HG02943 (cell line): ENCODE measurements at regions not wholly inside any gene's neighbourhood (a gene's known extent, or its start where the extent isn't known, plus 50 kb on each side); places are given as distances from the start of the nearest gene placed in this dataset.

Source experiments
- ATAC-seq: cut with Tn5 transposase; IDR thresholded peaks from one replicate; pipeline ENCODE4 v1.9.1; 2021; ENCODE audit warnings: mild to moderate bottlenecking, low read depth, moderate library complexity; ENCODE audit not compliant: unreplicated experiment

DNA sequence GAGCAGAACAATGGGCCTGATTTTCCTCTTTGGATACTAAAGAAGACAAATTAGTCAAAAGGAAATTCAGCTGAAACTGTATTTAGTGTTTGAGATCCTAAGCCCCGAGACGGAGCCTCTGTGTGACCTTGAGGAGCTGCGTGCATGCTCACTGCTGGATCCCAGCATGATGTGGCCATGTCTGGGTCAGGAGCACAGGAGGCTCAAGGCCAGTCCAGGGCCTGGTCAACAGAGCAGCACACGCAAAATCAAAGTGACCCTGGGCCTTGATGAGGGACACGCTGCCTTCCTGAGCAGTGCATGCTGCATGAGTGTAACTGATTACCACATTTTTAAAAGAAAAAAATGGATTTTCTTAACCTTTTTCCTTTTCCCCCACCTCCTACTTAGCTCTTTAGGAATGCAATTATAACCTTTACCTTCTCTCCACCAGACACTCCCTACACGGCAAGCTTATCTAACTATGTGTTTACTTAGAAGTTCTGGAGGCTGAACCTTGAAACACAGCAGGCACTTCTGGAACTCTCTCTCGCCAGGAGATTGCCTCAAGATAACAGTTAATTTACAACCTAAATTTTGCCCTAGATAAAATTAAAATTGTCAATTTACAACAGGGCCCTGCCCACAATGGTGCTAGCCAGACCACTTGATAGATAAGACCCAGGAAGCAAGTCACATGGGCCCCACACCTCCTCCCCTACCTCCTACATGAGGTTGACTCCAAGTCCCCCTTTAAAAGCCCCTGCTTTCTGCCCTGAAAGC, 144.6 kb downstream of the LRIG2 start:
- ATAC-seq = no peak

DNA sequence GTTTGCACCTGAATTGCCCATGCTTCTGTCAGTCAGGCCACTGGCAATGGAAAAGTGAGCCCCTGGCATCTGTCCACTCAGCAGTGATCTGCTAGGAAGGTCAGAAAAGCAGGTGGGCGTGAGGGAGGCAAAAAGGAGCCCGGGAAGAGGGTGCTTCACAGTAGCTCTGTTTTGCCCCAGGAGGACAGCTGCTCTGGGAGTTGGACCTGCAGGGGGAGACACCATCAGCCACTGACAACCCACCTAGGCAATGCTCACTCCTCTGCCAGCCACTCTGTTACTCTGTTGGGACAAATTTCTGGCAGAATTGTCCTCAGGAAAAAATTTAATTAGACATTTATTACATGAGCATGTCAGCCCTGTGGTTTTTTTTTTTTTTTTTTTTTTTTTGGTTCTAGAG, 146.4 kb downstream of the LRIG2 start:
- ATAC-seq = no peak

DNA sequence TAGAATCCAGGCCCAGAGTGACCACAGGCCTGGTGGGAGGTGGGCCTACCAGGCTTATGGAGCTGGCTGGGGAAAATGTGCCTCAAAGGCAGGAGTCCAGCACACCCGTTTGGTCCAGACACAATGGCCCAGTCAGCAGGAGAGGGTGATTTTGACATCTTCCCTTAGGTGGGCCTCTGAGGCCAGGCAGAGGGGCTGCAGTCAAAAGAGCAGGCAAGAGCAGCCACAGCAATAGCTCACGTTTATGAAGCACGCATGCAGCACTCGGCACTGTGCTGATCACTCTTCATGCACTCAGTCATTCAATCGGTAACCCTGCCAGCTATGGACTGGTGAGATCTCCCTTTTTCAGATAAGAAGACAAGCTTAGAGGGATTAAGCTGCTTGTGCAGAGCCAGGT, 146.8 kb downstream of the LRIG2 start:
- ATAC-seq = no peak

DNA sequence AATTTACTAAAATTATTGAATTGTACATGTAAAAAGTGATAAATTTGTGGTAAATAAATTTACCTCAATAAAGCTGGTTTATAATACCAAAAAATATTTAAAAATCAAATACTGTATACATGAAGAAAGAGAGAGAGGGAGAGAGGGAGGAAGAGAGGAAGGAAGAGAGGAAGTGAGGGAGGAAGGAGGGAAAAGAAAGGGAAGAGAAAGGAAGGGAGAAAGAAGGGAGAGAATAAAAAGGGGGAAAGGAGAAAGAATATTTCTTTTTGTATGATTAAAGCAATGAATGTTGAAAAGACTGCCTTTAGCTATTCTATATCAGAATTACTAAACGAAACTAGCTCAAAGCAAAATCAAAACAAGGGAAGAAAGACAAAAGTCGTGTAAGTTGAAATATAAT, 150.0 kb downstream of the LRIG2 start:
- ATAC-seq = no peak

DNA sequence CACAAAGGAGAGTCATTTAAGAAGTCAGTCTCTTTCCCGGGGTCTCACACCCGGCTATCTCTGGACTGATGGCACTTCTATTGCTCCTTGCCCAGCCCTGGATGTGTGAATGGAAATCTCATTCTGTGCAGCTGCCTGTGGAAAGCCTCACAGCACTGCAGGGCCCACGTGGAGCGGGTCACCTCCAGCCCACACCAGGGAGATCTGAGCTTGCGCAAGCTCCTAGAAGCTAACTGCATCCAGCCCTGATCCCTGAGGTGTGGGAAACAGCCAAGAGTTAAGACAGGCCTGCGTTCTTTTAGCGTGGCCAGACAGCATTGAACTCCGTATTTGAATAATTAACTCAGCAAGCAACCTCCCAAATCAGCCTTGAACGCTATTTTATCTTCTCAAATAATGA, 150.5 kb downstream of the LRIG2 start:
- no peak for ATAC-seq

DNA sequence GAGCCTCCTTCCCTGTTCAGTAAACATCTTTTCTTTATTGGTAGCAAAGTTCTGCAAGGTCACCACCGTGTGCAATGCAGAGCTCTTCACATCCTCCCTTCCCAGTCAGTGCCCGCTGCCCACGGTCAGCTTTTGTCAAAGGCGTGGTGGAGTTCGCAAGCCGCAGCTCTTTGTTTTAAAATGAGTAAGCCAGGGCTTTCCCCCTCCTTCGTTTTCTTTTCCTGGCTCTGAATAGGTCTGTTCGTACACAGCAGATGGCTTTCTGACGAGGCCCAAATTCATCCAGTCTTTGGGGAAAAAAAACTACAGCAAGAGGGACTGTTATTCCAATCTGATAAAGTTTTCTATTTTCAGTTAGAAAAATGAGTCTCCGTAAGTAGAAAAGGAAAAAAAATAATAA, 153.2 kb downstream of the LRIG2 start:
- no peak for ATAC-seq

DNA sequence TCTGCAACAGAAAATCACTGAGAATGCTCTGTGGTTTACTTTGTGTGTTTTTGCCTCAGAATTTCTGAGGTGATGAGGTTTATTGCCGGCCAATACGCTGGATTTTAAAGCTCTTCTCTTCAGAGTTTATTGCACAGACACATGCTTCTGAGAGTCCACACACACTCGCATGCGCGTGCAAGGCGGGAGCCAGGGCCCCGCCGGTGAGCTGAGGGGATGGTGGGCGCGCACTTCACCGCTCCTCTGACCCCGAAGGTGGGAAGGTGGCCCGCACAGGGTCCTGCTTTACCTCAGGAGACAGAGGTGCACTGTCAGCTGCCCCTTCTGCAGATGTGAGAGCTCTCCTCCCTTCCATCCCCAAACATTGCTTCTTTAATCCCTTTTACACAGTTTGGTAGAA, 158.4 kb upstream of the MAGI3 start:
- ATAC-seq = no peak

DNA sequence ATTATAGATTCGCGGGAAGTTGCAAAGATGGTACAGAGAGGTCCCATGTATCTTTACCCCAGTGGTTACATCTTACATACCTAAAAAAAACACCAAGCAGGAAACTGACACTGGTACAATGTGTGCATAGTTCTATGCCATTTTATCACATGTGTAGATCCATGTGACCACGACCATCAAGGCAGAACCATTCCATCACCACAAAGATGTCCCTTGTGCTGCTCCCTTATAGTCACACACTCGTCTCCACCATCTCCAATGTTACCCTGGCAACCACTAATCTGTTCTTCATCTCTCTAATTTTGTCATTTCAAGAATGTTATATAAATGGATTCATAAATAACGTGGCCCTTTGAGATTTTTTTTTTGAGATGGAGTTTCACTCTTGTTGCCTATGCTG, 156.9 kb upstream of the MAGI3 start:
- ATAC-seq = no peak

DNA sequence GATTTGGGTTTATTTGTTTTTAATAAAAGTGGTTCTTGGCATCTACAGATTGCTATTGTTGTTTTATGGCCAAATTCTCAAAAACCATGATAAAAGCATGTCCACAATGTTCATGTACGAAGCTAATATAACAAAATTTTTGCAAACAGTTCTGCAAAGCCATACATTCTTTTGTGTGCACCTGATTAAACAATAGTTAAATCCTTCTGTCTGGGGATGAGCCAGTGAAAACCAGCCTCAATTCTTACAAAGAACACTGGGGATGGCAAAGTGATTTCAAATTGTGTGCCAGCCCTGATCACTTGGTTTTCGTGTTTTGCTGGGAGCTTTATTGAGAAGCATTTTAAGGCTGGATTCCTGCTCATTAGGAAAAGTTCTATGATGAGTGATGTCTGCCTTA, 149.1 kb upstream of the MAGI3 start:
- ATAC-seq = no peak

DNA sequence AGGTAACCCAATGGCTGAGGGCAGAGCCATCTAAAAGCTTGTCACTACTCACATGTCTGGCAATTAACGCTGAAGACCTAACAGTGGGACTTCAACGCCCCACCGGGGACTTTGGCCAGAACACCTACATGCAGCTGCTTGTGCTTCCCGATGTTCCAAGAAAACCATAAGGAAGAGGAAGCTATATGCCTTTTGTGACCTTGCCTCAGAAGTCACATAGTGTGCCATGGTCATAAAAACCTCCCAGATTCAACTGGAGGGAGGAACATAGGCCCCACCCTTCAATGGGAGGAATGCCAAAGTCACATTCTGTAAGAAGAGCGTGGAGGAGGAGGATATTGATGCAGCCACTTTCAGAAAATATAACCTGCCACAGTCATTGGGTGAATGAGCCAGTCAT, 147.8 kb upstream of the MAGI3 start:
- ATAC-seq = no peak

DNA sequence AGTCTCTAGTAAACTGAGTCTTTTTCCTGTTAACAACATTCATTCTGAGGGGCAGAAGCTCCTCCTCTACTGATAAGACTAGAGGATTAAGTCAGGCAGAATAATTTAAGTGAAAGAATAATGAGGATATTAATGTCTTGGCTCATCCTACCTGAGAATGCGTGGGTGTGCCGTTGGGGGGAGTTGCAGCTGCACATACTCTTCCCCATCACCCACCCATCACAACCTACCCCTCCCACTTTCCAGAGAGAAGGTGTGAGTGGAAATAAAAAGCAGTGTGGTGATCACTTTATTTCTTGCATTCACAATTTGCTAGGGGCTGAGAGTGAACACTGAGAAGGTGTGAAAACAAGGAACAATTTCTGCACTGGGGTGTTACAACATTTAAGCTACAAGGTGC, 146.8 kb upstream of the MAGI3 start:
- ATAC-seq = no peak

DNA sequence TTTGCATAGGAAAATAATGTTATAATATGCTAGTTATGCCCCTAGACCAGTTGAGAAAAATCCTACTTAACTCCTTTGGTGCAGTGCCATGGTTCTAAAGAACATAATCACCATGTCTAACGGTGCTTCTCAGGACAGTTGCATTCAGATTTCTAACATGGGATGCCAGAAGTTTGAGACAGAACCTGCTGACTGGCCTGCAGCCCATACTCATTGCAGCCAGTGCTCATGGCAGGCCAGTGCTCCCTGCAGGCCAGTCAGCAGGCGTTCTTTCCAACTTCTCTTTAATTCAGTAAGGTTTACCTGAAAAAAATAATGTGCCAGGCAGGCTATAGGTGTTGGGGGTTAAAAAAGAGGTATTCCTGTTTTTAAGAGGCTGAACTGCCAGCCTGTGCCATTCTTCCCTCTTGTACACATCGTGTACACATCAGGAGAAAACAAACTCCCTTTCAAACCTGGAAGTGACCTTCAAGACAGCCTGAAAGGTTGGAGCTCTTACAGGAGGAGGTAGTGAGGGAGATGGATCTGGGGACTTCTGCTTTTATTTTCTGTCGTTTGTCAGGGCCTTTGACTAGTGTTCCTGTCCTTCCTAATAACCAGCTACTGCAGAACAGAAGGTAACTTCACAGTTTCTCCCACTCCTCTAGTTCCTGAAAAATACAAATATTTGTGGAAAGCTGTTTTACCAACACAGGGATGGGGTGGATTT, 146.0 kb upstream of the MAGI3 start:
- ATAC-seq = no peak

DNA sequence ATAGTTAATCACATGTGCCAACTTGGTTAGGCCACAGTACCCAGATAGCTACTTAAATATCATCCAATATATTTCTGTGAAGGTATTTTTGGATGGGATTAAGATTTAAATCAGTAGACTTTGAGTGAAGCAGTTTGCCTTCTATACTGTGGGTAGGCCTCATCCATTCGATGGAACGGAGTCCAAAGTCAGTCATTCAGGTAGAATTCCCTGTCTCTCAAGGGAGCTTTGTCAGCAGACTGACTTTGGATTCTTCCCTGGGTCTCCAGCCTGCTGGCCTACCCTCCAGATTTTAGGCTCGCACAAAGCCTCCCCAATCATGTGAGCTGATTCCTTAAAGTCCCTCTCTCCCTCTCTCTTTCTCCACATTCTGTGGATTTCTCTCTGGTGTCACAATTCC, 145.1 kb upstream of the MAGI3 start:
- no peak for ATAC-seq

DNA sequence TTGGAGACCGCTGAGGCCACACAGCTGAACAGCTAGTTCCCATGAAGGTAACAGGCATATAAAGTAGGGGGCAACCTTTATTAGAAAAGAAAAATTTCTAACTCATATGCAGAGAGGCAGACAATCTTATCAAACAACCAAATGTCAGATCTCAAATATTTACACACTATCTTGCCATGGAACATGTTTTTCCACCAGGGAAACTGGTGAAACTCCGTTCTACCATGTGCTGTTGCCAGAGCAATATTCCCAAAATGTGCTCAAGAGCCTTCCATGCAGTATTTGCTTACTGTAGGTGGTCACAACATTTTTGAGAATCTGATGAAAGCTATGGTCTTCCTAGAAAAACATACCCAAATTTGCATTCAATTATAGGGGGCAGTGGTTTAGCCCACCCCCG, 143.4 kb upstream of the MAGI3 start:
- no peak for ATAC-seq

DNA sequence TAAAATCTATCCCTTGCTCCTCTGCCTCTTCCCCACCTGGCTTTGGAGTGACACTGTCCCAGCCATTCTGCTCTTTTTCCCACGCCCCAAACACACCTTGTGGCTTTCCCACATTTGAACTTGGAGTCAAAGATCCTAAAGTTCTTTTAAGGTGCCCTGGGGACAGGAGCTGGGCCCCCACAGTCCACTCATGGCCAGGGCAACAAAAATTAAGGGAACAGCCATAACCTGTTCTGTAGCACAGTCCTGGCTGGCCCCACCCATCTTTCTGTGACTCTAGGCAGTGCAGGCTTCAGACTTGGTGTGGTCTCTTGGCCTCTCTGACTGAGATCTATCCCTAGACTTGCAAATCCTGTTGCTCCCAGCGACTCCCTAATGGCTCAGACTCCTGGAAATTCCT, 143.0 kb upstream of the MAGI3 start:
- no peak for ATAC-seq

DNA sequence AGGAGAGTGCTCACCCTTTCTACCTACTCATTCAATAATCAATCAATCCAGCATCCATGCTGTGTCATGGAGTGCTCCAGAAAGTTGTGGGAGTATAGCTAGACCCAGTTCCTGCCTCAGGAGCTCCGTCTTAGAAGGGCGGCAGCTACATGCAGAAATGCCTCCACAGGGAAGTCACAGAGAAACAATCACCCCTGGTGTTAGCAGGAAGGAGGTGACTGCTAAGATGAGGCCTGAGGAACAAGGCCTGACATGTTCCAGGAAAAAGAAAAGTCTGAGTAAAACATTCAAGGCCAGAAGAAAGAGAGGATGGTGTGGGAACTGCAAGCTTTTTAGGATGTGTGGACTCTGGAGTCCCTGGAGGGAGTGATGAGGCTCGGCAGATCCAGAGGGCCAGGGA, 142.5 kb upstream of the MAGI3 start:
- no peak for ATAC-seq

DNA sequence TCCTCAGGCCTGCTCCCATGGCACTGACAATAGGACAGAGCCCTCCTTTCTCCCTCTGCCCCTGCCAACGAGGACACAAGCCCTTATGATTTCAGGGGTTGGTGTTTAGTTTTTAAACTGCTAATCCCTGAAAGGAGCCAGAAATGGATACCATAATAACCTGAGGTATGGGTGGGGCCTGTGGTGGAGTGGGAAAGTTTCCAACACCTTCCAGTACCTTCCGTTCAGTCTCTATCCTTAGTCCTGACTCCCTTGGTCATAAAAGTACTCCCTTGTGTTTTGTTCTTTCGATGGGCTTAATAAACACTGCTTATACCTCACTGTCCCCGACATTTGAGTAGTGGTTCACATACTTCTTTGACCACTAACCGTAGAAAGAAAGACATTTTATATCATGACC, 141.8 kb upstream of the MAGI3 start:
- no peak for ATAC-seq

DNA sequence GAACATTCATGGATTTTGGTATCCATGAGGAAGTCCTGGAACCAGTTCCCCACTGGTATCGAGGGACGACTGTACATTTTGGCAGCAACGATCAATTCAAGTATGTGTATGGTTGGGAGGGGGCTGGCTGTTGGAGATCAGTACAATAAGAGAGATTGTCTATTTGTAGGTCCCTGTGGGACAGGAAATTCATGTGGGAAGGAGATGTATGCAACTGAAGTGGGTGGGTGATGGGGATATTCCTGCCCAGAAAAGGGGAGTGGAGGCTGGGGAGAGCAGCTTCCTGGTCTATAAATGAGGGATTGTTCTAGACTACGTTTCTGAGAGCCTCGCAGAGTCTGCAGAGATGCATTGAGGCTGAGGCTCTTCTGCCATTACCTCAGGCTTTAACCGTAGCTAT, 140.2 kb upstream of the MAGI3 start:
- no peak for ATAC-seq

DNA sequence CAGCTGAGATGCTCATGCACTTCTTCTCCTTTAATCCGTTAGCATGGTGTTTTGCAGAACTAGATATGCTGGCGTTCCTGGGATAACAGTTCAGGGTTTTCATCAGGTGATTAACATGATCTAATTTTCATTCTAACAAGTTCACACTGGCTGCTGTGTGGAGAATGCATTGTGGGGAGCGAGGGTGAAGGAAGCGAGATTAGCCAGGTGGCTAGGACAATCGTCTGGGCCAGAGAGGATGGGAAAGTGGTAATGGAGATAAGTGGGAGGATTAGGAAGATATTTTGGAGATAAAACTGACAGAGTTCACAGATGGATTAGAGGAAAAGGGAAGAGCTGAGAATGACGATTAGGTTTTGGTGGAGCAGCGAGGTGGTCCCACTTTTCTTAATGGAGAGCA, 138.1 kb upstream of the MAGI3 start:
- no peak for ATAC-seq

DNA sequence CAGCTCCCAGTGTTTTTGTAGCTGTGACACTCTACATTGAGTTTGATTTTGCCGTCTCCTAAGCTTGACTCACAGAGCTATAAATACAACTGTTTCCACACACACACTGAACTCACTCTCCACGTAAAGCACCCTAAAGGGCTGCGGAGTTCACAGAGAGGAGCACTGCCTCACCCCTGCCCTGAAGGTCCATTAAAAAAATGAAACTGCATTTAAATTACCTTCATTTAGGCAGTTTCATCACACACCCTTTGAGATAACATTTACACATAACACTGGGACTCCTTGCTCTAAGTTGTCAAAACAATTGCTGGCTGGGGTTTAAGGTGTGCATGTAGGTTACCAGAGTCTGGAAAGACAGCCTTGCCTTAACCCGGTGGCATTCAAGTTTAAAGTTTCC, 137.1 kb upstream of the MAGI3 start:
- no peak for ATAC-seq

DNA sequence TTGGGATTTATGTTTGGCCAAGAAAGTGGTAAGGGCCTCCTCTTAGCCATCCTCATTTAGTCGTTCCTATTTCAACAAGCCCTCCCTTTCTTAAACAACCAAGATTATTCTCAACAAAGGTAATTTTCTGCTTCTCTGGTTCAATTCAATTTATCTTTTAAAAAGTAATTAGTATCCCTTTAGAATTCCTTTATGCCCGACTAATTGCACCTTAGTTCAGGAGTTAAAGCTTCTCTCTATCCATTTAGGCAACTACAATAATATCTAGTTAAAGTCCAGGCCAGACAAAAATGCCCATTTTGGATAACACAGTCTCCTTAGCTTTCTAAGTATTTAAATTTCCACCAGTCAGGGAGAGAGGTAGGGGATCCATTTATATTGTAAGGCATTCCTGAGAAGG, 136.7 kb upstream of the MAGI3 start:
- ATAC-seq = no peak

DNA sequence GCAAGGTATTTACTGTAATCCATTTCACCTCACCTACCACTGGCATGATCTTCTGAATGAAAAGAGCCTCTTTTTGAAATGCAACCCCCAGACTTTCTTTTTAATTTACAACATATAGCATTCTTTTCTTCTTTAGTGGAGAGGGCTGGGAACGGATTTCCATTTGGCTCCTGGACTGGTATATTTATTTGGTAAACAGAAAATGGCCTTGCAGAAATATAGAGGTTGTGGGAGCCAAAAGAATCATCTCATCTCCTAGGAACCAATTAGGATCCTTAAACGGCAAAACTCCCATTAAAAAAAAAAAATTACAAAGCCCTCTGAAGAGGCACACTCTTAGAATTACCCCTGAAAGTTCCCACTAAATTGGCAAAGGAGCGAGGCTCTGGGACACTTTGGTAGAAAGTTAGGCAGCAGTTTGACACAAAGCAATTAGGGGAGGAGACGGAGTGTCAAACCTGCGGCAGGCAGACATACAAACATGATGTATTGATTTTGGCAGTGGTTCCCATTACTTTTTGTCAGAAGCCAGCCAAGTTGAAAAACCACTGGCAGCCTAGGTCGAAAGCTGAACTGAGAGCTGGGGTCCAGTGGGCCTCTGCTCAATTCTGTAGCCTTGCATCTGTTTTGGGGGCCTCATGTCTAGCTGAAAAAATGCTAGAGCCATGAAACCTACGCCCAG, 135.1 kb upstream of the MAGI3 start:
- ATAC-seq = no peak
